HUES6 (cell line): ENCODE measurements at regions not wholly inside any gene's neighbourhood (a gene's known extent, or its start where the extent isn't known, plus 50 kb on each side); places are given as distances from the start of the nearest gene placed in this dataset.

Experiments used
- H3K27ac ChIP-seq: 2 replicates; pipeline ENCODE4 v1.7.0; 2013; ENCODE audit warnings: low read depth, mild to moderate bottlenecking, low read length, inconsistent platforms
- H3K27me3 ChIP-seq: 2 replicates; pipeline ENCODE4 v1.6.1; 2013; ENCODE audit warnings: low read length; ENCODE audit not compliant: control insufficient read depth, insufficient read depth
- H3K36me3 ChIP-seq: 2 replicates; pipeline ENCODE4 v1.6.1; 2013; ENCODE audit warnings: low read length; ENCODE audit not compliant: control insufficient read depth, insufficient read depth
- H3K4me1 ChIP-seq: 2 replicates; pipeline ENCODE4 v1.6.1; 2013; ENCODE audit warnings: low read length; ENCODE audit not compliant: control insufficient read depth, insufficient read depth
- H3K4me3 ChIP-seq: 2 replicates; pipeline ENCODE4 v1.5.1; 2013; ENCODE audit warnings: low read depth, low read length
- H3K9ac ChIP-seq: one replicate; pipeline ENCODE4 v1.6.1; 2013; ENCODE audit warnings: mild to moderate bottlenecking, low read length
- H3K9me3 ChIP-seq: 2 replicates; pipeline ENCODE4 v1.6.1; 2013; ENCODE audit warnings: low read depth, low read length; ENCODE audit not compliant: control insufficient read depth, insufficient read depth

- Histone ChIP-seq H3K9me3 (no peaks in the 10 kb centered on the region), H3K27ac (no peak overlapping the region), H3K4me3 (no peak overlapping the region), H3K9ac (no peak overlapping the region), H3K27me3 (no peaks in the 10 kb centered on the region), H3K4me1 (peaks cover 13% of the 10 kb centered on the region; the same call in 1 of the 2 replicates), H3K36me3 (no peaks in the 10 kb centered on the region)
Measured at GRCh38 chr3:30438126-30438525, 168.3 kb upstream of the TGFBR2 start.

GRCh38 chr3:30439451-30440053 lies 166.8 kb upstream of the TGFBR2 start:
- no peaks in the 10 kb centered on the region for H3K9me3 ChIP-seq
- H3K27ac ChIP-seq = no peak overlapping the region
- no peak overlapping the region for H3K4me3 ChIP-seq
- no peaks in the 10 kb centered on the region for H3K36me3 ChIP-seq
- H3K9ac ChIP-seq = no peak overlapping the region
- peaks cover 13% of the 10 kb centered on the region; the same call in 1 of the 2 replicates for H3K4me1 ChIP-seq
- H3K27me3 ChIP-seq = no peaks in the 10 kb centered on the region

GRCh38 chr3:30440147-30440604 lies 166.2 kb upstream of the TGFBR2 start:
- Histone ChIP-seq H3K27ac (no peak overlapping the region), H3K36me3 (no peaks in the 10 kb centered on the region), H3K9me3 (no peaks in the 10 kb centered on the region), H3K27me3 (no peaks in the 10 kb centered on the region), H3K4me1 (peaks cover 13% of the 10 kb centered on the region; the same call in 1 of the 2 replicates), H3K4me3 (no peak overlapping the region), H3K9ac (no peak overlapping the region)

GRCh38 chr3:30440880-30441279 lies 165.5 kb upstream of the TGFBR2 start:
- H3K27ac ChIP-seq = no peak overlapping the region
- no peak overlapping the region for H3K9ac ChIP-seq
- no peaks in the 10 kb centered on the region for H3K27me3 ChIP-seq
- H3K4me1 ChIP-seq = peaks cover 9% of the 10 kb centered on the region; the same call in 1 of the 2 replicates
- no peaks in the 10 kb centered on the region for H3K9me3 ChIP-seq
- H3K36me3 ChIP-seq = no peaks in the 10 kb centered on the region
- H3K4me3 ChIP-seq = no peak overlapping the region

- no peak overlapping the region for H3K9ac ChIP-seq
- no peaks in the 10 kb centered on the region for H3K4me1 ChIP-seq
- H3K9me3 ChIP-seq = no peaks in the 10 kb centered on the region
- no peaks in the 10 kb centered on the region for H3K36me3 ChIP-seq
- H3K27me3 ChIP-seq = no peaks in the 10 kb centered on the region
- no peak overlapping the region for H3K4me3 ChIP-seq
- H3K27ac ChIP-seq = no peak overlapping the region
Measured at GRCh38 chr3:30443756-30444673, 162.4 kb upstream of the TGFBR2 start.

GRCh38 chr3:30448450-30449289 lies 157.7 kb upstream of the TGFBR2 start:
- no peaks in the 10 kb centered on the region for H3K27me3 ChIP-seq
- H3K27ac ChIP-seq = no peak overlapping the region
- H3K4me3 ChIP-seq = no peak overlapping the region
- H3K4me1 ChIP-seq = no peaks in the 10 kb centered on the region
- H3K9ac ChIP-seq = no peak overlapping the region
- no peaks in the 10 kb centered on the region for H3K36me3 ChIP-seq
- H3K9me3 ChIP-seq = peaks cover 4% of the 10 kb centered on the region; the same call in 1 of the 2 replicates

- Histone ChIP-seq H3K9ac (no peak overlapping the region), H3K27me3 (no peaks in the 10 kb centered on the region), H3K36me3 (no peaks in the 10 kb centered on the region), H3K4me1 (no peaks in the 10 kb centered on the region), H3K4me3 (no peak overlapping the region), H3K27ac (no peak overlapping the region), H3K9me3 (peaks cover 4% of the 10 kb centered on the region; the same call in 1 of the 2 replicates)
Measured at GRCh38 chr3:30449290-30449632, 157.1 kb upstream of the TGFBR2 start.

GRCh38 chr3:30452446-30452845 lies 154.0 kb upstream of the TGFBR2 start:
- Histone ChIP-seq H3K9me3 (peaks cover 4% of the 10 kb centered on the region; the same call in 1 of the 2 replicates), H3K27ac (no peak overlapping the region), H3K9ac (no peak overlapping the region), H3K4me3 (no peak overlapping the region), H3K36me3 (no peaks in the 10 kb centered on the region), H3K27me3 (no peaks in the 10 kb centered on the region), H3K4me1 (no peaks in the 10 kb centered on the region)

- no peak overlapping the region for H3K27ac ChIP-seq
- H3K9me3 ChIP-seq = peaks cover 4% of the 10 kb centered on the region; the same call in 1 of the 2 replicates
- no peak overlapping the region for H3K4me3 ChIP-seq
- H3K4me1 ChIP-seq = no peaks in the 10 kb centered on the region
- H3K27me3 ChIP-seq = no peaks in the 10 kb centered on the region
- no peaks in the 10 kb centered on the region for H3K36me3 ChIP-seq
- H3K9ac ChIP-seq = no peak overlapping the region
Measured at GRCh38 chr3:30453360-30454039, 152.9 kb upstream of the TGFBR2 start.

- peaks cover 7% of the 10 kb centered on the region; the same call in 1 of the 2 replicates for H3K9me3 ChIP-seq
- H3K4me3 ChIP-seq = no peak overlapping the region
- H3K4me1 ChIP-seq = no peaks in the 10 kb centered on the region
- H3K27me3 ChIP-seq = no peaks in the 10 kb centered on the region
- H3K27ac ChIP-seq = no peak overlapping the region
- H3K36me3 ChIP-seq = no peaks in the 10 kb centered on the region
- no peak overlapping the region for H3K9ac ChIP-seq
Measured at GRCh38 chr3:30454636-30455035, 151.8 kb upstream of the TGFBR2 start.
